OCI-LY3 (cell line): ENCODE measurements at regions not wholly inside any gene's neighbourhood (a gene's known extent, or its start where the extent isn't known, plus 50 kb on each side); places are given as distances from the start of the nearest gene placed in this dataset.
"Not testable (repeated sequence)": the region's sequence is repeated elsewhere in the genome, so short reads cannot be mapped to it uniquely, and the experiment has no call there.

Source experiments
- H2AFZ ChIP-seq: fragments of 200-600, 300-600 bp; shearing (Covaris generic); 2 replicates; pipeline ENCODE4 v1.6.0; 2014; ENCODE audit warnings: antibody characterized with exemption, low read depth, low read length
- H3K27ac ChIP-seq: fragments of 200-600, 300-600 bp; sonication (generic); 2 replicates; pipeline ENCODE4 v1.5.1; 2014; ENCODE audit warnings: mild to moderate bottlenecking, low read length, moderate library complexity, mixed read lengths
- H3K27me3 ChIP-seq: fragments of 200-600, 300-600 bp; sonication (generic); 2 replicates; pipeline ENCODE4 v1.6.1; 2014; ENCODE audit warnings: low read depth, low read length, mixed read lengths
- H3K36me3 ChIP-seq: fragments of 200-600, 300-600 bp; sonication (generic); replicated peaks from 2 replicates; pipeline ENCODE3; 2014; ENCODE audit warnings: low read depth, low read length, mixed read lengths
- H3K4me1 ChIP-seq: fragments of 300-600, 200-600 bp; sonication (generic); 2 replicates; pipeline ENCODE4 v1.6.1; 2014; ENCODE audit warnings: low read length, mixed read lengths
- H3K4me2 ChIP-seq: fragments of 200-600, 300-600 bp; sonication (generic); 2 replicates; pipeline ENCODE4 v1.6.1; 2014; ENCODE audit warnings: low read length, mixed read lengths
- H3K4me3 ChIP-seq: fragments of 300-600, 200-600 bp; sonication (generic); 2 replicates; pipeline ENCODE4 v1.5.1; 2014; ENCODE audit warnings: antibody characterized with exemption, mild to moderate bottlenecking, low read length, moderate library complexity
- H3K79me2 ChIP-seq: fragments of 300-600, 200-600 bp; shearing (Covaris generic); 2 replicates; pipeline ENCODE4 v1.6.1; 2014; ENCODE audit warnings: mild to moderate bottlenecking, low read length, mixed read lengths
- H3K9ac ChIP-seq: fragments of 300-600, 200-600 bp; shearing (Covaris generic); 2 replicates; pipeline ENCODE4 v1.6.0; 2014; ENCODE audit warnings: mild to moderate bottlenecking, low read length, moderate library complexity
- H3K9me3 ChIP-seq: fragments of 200-600, 300-600 bp; shearing (Covaris generic); 2 replicates; pipeline ENCODE4 v1.6.1; 2014; ENCODE audit warnings: low read length, mixed read lengths; ENCODE audit not compliant: insufficient read depth
- H4K20me1 ChIP-seq: fragments of 200-600, 300-600 bp; sonication (generic); 2 replicates; pipeline ENCODE4 v1.6.1; 2016; ENCODE audit warnings: low read length, mixed read lengths; ENCODE audit not compliant: insufficient read depth
- CTCF ChIP-seq: fragments of 200-600, 300-600 bp; sonication (generic); IDR thresholded peaks from 2 replicates; pipeline ENCODE4 v1.5.1; 2014; ENCODE audit warnings: antibody characterized with exemption, low read length, low read depth
- EZH2phosphoT487 ChIP-seq: fragments of 200-600 bp; shearing (Covaris generic); IDR thresholded peaks from 2 replicates; pipeline ENCODE4 v1.6.1; 2018; ENCODE audit warnings: antibody characterized with exemption, mixed run types, low read depth

GRCh38 chr13:21274457-21274856 is 98.0 kb downstream of the MRPL57 start:
- H4K20me1 ChIP-seq, H3K9me3 ChIP-seq, H3K36me3 ChIP-seq, H3K27me3 ChIP-seq, H3K4me1 ChIP-seq, H3K9ac ChIP-seq, H3K27ac ChIP-seq, H3K4me3 ChIP-seq, H2AFZ ChIP-seq, H3K79me2 ChIP-seq, H3K4me2 ChIP-seq: not testable (repeated sequence)

- no peak overlapping the region for H3K4me3 ChIP-seq
- H3K9me3 ChIP-seq, result no peaks in the 10 kb centered on the region
- H4K20me1 ChIP-seq, result no peaks in the 10 kb centered on the region
- no peak overlapping the region for H2AFZ ChIP-seq
- H3K9ac ChIP-seq, result no peak overlapping the region
- H3K4me2 ChIP-seq, result no peak overlapping the region
- H3K4me1 ChIP-seq, result no peaks in the 10 kb centered on the region
- H3K36me3 ChIP-seq, result no peaks in the 10 kb centered on the region
- H3K79me2 ChIP-seq, result no peaks in the 10 kb centered on the region
- H3K27ac ChIP-seq, result no peak overlapping the region
- peaks cover 20% of the 10 kb centered on the region for H3K27me3 ChIP-seq
- TF ChIP-seq CTCF, result no peak
- TF ChIP-seq EZH2phosphoT487, result no peak
Measured at GRCh38 chr13:21282065-21282464, 105.6 kb downstream of the MRPL57 start.

GRCh38 chr13:21287331-21287907 is 111.0 kb downstream of the MRPL57 start:
- no peak overlapping the region for H2AFZ ChIP-seq
- no peaks in the 10 kb centered on the region for H3K4me1 ChIP-seq
- no peaks in the 10 kb centered on the region for H4K20me1 ChIP-seq
- no peak overlapping the region for H3K4me3 ChIP-seq
- H3K36me3 ChIP-seq, result no peaks in the 10 kb centered on the region
- no peaks in the 10 kb centered on the region for H3K79me2 ChIP-seq
- no peak overlapping the region for H3K4me2 ChIP-seq
- no peak overlapping the region for H3K27ac ChIP-seq
- no peak for TF ChIP-seq CTCF
- TF ChIP-seq EZH2phosphoT487, result no peak
- H3K9me3 ChIP-seq, result no peaks in the 10 kb centered on the region
- H3K27me3 ChIP-seq, result peaks cover 20% of the 10 kb centered on the region
- H3K9ac ChIP-seq, result no peak overlapping the region

- Histone ChIP-seq H3K4me3 (no peak overlapping the region), H3K27me3 (peaks cover 11% of the 10 kb centered on the region), H2AFZ (no peak overlapping the region), H3K4me2 (no peak overlapping the region), H3K9ac (no peak overlapping the region), H3K9me3 (no peaks in the 10 kb centered on the region), H4K20me1 (no peaks in the 10 kb centered on the region), H3K79me2 (no peaks in the 10 kb centered on the region), H3K4me1 (no peaks in the 10 kb centered on the region), H3K36me3 (no peaks in the 10 kb centered on the region), H3K27ac (no peak overlapping the region)
- TF ChIP-seq EZH2phosphoT487, result no peak
- TF ChIP-seq CTCF, result no peak
Measured at GRCh38 chr13:21289475-21289874, 113.0 kb downstream of the MRPL57 start.

GRCh38 chr13:21290442-21291002 is 114.1 kb downstream of the MRPL57 start:
- H4K20me1 ChIP-seq, H3K9me3 ChIP-seq, H3K27ac ChIP-seq, H3K79me2 ChIP-seq, H3K36me3 ChIP-seq, H3K4me2 ChIP-seq, H3K4me1 ChIP-seq, H3K4me3 ChIP-seq, H2AFZ ChIP-seq, H3K27me3 ChIP-seq, H3K9ac ChIP-seq: not testable (repeated sequence)
